ENCODE measurements at regions not wholly inside any gene's neighbourhood (a gene's known extent, or its start where the extent isn't known, plus 50 kb on each side); places are given as distances from the start of the nearest gene placed in this dataset.

GRCh38 chr10:21197838-21198237 lies 300.7 kb upstream of the NEBL start:
- FAIRE-seq = no peak
- Histone ChIP-seq H3K9ac (replicated peaks in 1 of 4; ENCODE audit: extremely low read depth in 1 of 4, low read depth in 3 of 4, low read length in 3 of 4) (no peak overlapping the region), H3K18ac (ENCODE audit: extremely low read depth, low read length) (no peak overlapping the region), H3K23me2 (ENCODE audit: low read depth, low read length) (no peaks in the 10 kb centered on the region), H3K4me2 (ENCODE audit: insufficient read depth in 1 of 2, low read depth in 2 of 2, low read length in 2 of 2) (no peak overlapping the region), H2AFZ (ENCODE audit: low read length) (no peak overlapping the region), H3K9me3 (ENCODE audit: insufficient read depth in 2 of 2, low read depth in 1 of 2, low read length in 1 of 2) (peaks cover 10 to 11% of the 10 kb centered on the region in 2 experiments; a peak in 3 of 4 replicates), H3K79me2 (ENCODE audit: control insufficient read depth in 1 of 2, insufficient read depth in 2 of 2, low read length in 2 of 2) (no peaks in the 10 kb centered on the region), H4K8ac (ENCODE audit: extremely low read depth, insufficient read depth, low read length) (no peak overlapping the region), H4K91ac (replicated peaks; ENCODE audit: insufficient read length, low read length) (no peak overlapping the region), H2BK5ac (ENCODE audit: low read depth, low read length) (no peak overlapping the region), H3K27me3 (replicated peaks in 1 of 4; ENCODE audit: control insufficient read depth in 3 of 4, extremely low read depth in 1 of 4, insufficient read depth in 3 of 4, low read length in 3 of 4) (no peaks in the 10 kb centered on the region), H4K5ac (ENCODE audit: insufficient read length, low read depth, low read length) (no peak overlapping the region), H3K56ac (replicated peaks; ENCODE audit: insufficient read length, low read depth, low read length) (no peak overlapping the region), H3K23ac (ENCODE audit: insufficient read length) (no peak overlapping the region), H4K20me1 (replicated peaks in 1 of 2; ENCODE audit: control insufficient read depth in 1 of 2, insufficient read depth in 2 of 2, low read length in 2 of 2) (no peaks in the 10 kb centered on the region), H3K4me3 (ENCODE audit: extremely low read depth in 1 of 4, insufficient read depth in 2 of 4, low read depth in 3 of 4, low read length in 4 of 4) (no peak overlapping the region), H2BK15ac (ENCODE audit: low read length) (no peak overlapping the region), H3K36me3 (ENCODE audit: control insufficient read depth in 2 of 4, insufficient read depth in 4 of 4, low read length in 3 of 4) (no peaks in the 10 kb centered on the region; a peak in 1 of 8 replicates), H2BK20ac (ENCODE audit: low read length) (no peak overlapping the region), H3K27ac (ENCODE audit: low read depth, low read length) (no peak overlapping the region), H3K4me1 (replicated peaks in 1 of 4; ENCODE audit: control insufficient read depth in 3 of 4, insufficient read depth in 4 of 4, low read length in 3 of 4) (no peaks in the 10 kb centered on the region), H2BK120ac (replicated peaks; ENCODE audit: low read depth, low read length) (no peak overlapping the region), H3K79me1 (ENCODE audit: low read depth, low read length) (no peaks in the 10 kb centered on the region), H3K4ac (replicated peaks; ENCODE audit: insufficient read length, low read depth, low read length) (no peak overlapping the region), H2AK5ac (ENCODE audit: low read depth, low read length) (no peak overlapping the region), H3K14ac (ENCODE audit: insufficient read length) (no peak overlapping the region), H2BK12ac (ENCODE audit: low read depth, low read length) (no peak overlapping the region)
- TF ChIP-seq POLR2AphosphoS5 (IDR thresholded peaks at IDR 0.05; ENCODE audit: low read depth, low read length) = no peak
- TF ChIP-seq KDM5A (IDR thresholded peaks at IDR 0.05; ENCODE audit: low read length) = peak; percentile 50; the same call in 1 of the 2 replicates
- TF ChIP-seq YY1 (IDR thresholded peaks at IDR 0.05; ENCODE audit: low read depth, low read length) = no peak
- no peak for TF ChIP-seq SP1 (IDR thresholded peaks at IDR 0.05; ENCODE audit: low read depth, low read length)
- no peak for TF ChIP-seq RNF2 (IDR thresholded peaks at IDR 0.05; ENCODE audit: borderline replicate concordance, low read depth, low read length, missing control alignments, poor library complexity, severe bottlenecking)
- DNase-seq (ENCODE audit: low read depth in 1 of 2, low spot score in 2 of 2) = no peak
- WGBS, 2 experiments (ENCODE audit: extremely low coverage in 1 of 2, insufficient coverage in 1 of 2, insufficient read length in 1 of 2, insufficient replicate concordance in 2 of 2, low coverage in 1 of 2, low lambda C conversion rate in 2 of 2, missing lambda C conversion rate in 1 of 2) = 91% methylated on average over 3 of the region's 3 CpGs; no CpG with 5 or more reads in 1 of the 2 experiments
- CTCF ChIA-PET (ENCODE audit: partially characterized antibody) = interaction anchor here (0.7 to 1.3 kb wide), 4 partner anchors 26 to 119 kb away, joined by 3 to 4 read pairs (median 3); no protein-coding TSS in a partner anchor
- POLR2A ChIA-PET (ENCODE audit: partially characterized antibody) = interaction anchor here (0.6 kb wide), 1 partner anchor 9 kb away, joined by 3 read pairs; no protein-coding TSS in a partner anchor
